ENCODE measurements at regions not wholly inside any gene's neighbourhood (a gene's known extent, or its start where the extent isn't known, plus 50 kb on each side); places are given as distances from the start of the nearest gene placed in this dataset.

GRCh38 chr1:90122654-90123340 is 127.9 kb downstream of the ZNF326 start:
- no peak for DNase-seq

- DNase-seq: no peak
These were observed 119.7 kb downstream of the ZNF326 start for GRCh38 chr1:90114521-90115141.

GRCh38 chr1:90107990-90108389 is 113.1 kb downstream of the ZNF326 start:
- no peak for DNase-seq

- no peak for DNase-seq
These were observed 111.4 kb downstream of the ZNF326 start for GRCh38 chr1:90106311-90106710.

- DNase-seq: no peak
These were observed 110.1 kb downstream of the ZNF326 start for GRCh38 chr1:90104941-90105538.

GRCh38 chr1:90100566-90100965 is 105.7 kb downstream of the ZNF326 start:
- no peak for DNase-seq

- DNase-seq: no peak
These were observed 97.5 kb downstream of the ZNF326 start for GRCh38 chr1:90092441-90092840.
